ENCODE measurements at regions not wholly inside any gene's neighbourhood (a gene's known extent, or its start where the extent isn't known, plus 50 kb on each side); places are given as distances from the start of the nearest gene placed in this dataset.

DNA sequence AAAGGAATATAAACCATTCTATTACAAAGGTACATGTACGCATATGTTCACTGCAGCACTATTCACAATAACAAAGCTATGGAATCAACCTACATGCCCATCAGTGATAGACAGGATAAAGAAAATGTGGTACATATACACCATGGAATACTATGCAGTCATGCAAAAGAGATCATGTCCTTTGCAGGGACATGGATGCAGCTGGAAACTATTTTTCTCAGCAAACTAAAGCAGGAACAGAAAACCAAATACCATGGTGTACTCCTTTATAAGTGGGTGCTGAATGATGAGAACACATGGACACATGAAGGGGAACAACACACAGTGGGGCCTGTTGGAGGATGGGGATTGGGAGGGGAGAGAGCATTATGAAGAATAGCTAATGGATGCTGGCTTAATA is 104.6 kb upstream of the CENPW start (continued):
- TF ChIP-seq, protein P1, sequence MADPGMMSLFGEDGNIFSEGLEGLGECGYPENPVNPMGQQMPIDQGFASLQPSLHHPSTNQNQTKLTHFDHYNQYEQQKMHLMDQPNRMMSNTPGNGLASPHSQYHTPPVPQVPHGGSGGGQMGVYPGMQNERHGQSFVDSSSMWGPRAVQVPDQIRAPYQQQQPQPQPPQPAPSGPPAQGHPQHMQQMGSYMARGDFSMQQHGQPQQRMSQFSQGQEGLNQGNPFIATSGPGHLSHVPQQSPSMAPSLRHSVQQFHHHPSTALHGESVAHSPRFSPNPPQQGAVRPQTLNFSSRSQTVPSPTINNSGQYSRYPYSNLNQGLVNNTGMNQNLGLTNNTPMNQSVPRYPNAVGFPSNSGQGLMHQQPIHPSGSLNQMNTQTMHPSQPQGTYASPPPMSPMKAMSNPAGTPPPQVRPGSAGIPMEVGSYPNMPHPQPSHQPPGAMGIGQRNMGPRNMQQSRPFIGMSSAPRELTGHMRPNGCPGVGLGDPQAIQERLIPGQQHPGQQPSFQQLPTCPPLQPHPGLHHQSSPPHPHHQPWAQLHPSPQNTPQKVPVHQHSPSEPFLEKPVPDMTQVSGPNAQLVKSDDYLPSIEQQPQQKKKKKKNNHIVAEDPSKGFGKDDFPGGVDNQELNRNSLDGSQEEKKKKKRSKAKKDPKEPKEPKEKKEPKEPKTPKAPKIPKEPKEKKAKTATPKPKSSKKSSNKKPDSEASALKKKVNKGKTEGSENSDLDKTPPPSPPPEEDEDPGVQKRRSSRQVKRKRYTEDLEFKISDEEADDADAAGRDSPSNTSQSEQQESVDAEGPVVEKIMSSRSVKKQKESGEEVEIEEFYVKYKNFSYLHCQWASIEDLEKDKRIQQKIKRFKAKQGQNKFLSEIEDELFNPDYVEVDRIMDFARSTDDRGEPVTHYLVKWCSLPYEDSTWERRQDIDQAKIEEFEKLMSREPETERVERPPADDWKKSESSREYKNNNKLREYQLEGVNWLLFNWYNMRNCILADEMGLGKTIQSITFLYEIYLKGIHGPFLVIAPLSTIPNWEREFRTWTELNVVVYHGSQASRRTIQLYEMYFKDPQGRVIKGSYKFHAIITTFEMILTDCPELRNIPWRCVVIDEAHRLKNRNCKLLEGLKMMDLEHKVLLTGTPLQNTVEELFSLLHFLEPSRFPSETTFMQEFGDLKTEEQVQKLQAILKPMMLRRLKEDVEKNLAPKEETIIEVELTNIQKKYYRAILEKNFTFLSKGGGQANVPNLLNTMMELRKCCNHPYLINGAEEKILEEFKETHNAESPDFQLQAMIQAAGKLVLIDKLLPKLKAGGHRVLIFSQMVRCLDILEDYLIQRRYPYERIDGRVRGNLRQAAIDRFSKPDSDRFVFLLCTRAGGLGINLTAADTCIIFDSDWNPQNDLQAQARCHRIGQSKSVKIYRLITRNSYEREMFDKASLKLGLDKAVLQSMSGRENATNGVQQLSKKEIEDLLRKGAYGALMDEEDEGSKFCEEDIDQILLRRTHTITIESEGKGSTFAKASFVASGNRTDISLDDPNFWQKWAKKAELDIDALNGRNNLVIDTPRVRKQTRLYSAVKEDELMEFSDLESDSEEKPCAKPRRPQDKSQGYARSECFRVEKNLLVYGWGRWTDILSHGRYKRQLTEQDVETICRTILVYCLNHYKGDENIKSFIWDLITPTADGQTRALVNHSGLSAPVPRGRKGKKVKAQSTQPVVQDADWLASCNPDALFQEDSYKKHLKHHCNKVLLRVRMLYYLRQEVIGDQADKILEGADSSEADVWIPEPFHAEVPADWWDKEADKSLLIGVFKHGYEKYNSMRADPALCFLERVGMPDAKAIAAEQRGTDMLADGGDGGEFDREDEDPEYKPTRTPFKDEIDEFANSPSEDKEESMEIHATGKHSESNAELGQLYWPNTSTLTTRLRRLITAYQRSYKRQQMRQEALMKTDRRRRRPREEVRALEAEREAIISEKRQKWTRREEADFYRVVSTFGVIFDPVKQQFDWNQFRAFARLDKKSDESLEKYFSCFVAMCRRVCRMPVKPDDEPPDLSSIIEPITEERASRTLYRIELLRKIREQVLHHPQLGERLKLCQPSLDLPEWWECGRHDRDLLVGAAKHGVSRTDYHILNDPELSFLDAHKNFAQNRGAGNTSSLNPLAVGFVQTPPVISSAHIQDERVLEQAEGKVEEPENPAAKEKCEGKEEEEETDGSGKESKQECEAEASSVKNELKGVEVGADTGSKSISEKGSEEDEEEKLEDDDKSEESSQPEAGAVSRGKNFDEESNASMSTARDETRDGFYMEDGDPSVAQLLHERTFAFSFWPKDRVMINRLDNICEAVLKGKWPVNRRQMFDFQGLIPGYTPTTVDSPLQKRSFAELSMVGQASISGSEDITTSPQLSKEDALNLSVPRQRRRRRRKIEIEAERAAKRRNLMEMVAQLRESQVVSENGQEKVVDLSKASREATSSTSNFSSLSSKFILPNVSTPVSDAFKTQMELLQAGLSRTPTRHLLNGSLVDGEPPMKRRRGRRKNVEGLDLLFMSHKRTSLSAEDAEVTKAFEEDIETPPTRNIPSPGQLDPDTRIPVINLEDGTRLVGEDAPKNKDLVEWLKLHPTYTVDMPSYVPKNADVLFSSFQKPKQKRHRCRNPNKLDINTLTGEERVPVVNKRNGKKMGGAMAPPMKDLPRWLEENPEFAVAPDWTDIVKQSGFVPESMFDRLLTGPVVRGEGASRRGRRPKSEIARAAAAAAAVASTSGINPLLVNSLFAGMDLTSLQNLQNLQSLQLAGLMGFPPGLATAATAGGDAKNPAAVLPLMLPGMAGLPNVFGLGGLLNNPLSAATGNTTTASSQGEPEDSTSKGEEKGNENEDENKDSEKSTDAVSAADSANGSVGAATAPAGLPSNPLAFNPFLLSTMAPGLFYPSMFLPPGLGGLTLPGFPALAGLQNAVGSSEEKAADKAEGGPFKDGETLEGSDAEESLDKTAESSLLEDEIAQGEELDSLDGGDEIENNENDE (IDR thresholded peaks at IDR 0.05; ENCODE audit: insufficient replicate concordance, low read length), result no peak
- no peak for TF ChIP-seq POU5F1 (IDR thresholded peaks at IDR 0.05; ENCODE audit: low read depth, low read length)

All from H1 (cell line).